Stimulated activated CD4-positive, alpha-beta T cell treated with anti-CD3 and anti-CD28 coated beads, Interleukin-1b, Interleukin-23, amount 100 ng/mL, for 4 hours (primary cell): ENCODE measurements at regions not wholly inside any gene's neighbourhood (a gene's known extent, or its start where the extent isn't known, plus 50 kb on each side); places are given as distances from the start of the nearest gene placed in this dataset.

Experiments
- DNase-seq, 2 donors: peaks; one replicate each; pipeline ENCODE4 v3.0.0-alpha.2; 2020; ENCODE audit warnings: low read depth in 2 of 2

- no peak for DNase-seq
Measured at GRCh38 chr14:76948976-76949375, 79.5 kb downstream of the IRF2BPL start.

- no peak for DNase-seq
Measured at GRCh38 chr14:76948213-76948947, 80.1 kb downstream of the IRF2BPL start.

- no peak for DNase-seq
Measured at GRCh38 chr14:76947838-76948184, 80.7 kb downstream of the IRF2BPL start.

- peak; percentile 68 to 72 for DNase-seq
Measured at GRCh38 chr14:76947078-76947837, 81.2 kb downstream of the IRF2BPL start.

GRCh38 chr14:76946753-76947077 lies 81.8 kb downstream of the IRF2BPL start:
- DNase-seq, result no peak

GRCh38 chr14:76943072-76943471 lies 85.4 kb downstream of the IRF2BPL start:
- no peak for DNase-seq

- no peak for DNase-seq
Measured at GRCh38 chr14:76941946-76942805, 86.3 kb downstream of the IRF2BPL start.

- no peak for DNase-seq
Measured at GRCh38 chr14:76941544-76941943, 87.0 kb downstream of the IRF2BPL start.

- no peak for DNase-seq
Measured at GRCh38 chr14:76940021-76940760, 88.3 kb downstream of the IRF2BPL start.

- no peak for DNase-seq
Measured at GRCh38 chr14:76939015-76939742, 89.3 kb downstream of the IRF2BPL start.

- no peak for DNase-seq
Measured at GRCh38 chr14:76938092-76938500, 90.4 kb downstream of the IRF2BPL start.

GRCh38 chr14:76937181-76938091 lies 91.1 kb downstream of the IRF2BPL start:
- no peak for DNase-seq

- DNase-seq, result no peak
Measured at GRCh38 chr14:76936483-76936882, 92.0 kb downstream of the IRF2BPL start.

- DNase-seq, result no peak
Measured at GRCh38 chr14:76933515-76933914, 95.0 kb downstream of the IRF2BPL start.

GRCh38 chr14:76931631-76932402 lies 96.7 kb downstream of the IRF2BPL start:
- DNase-seq, result no peak

GRCh38 chr14:76930549-76930948 lies 98.0 kb downstream of the IRF2BPL start:
- no peak for DNase-seq

GRCh38 chr14:76929927-76930326 lies 98.6 kb downstream of the IRF2BPL start:
- DNase-seq, result peak in 1 of 2 donors; percentile 39

- DNase-seq, result no peak
Measured at GRCh38 chr14:76927971-76928700, 100.4 kb downstream of the IRF2BPL start.
